ENCODE measurements at regions not wholly inside any gene's neighbourhood (a gene's known extent, or its start where the extent isn't known, plus 50 kb on each side); places are given as distances from the start of the nearest gene placed in this dataset.

- H3K9me3 ChIP-seq = no peaks in the 10 kb centered on the region
- intact Hi-C loops (cut with DNase I, micrococcal nuclease) = no loop called here
- no peak overlapping the region for H3K4me3 ChIP-seq
- DNase-seq (no peak), ATAC-seq (no peak)
- no peaks in the 10 kb centered on the region for H3K36me3 ChIP-seq (ENCODE audit: low read depth)
- no peak for TF ChIP-seq CTCF (IDR thresholded peaks at IDR 0.05)
- H3K4me1 ChIP-seq (ENCODE audit: low read depth) = no peaks in the 10 kb centered on the region
Measured at GRCh38 chr13:87287721-87288120, 383.4 kb upstream of the SLITRK5 start.

- no peaks in the 10 kb centered on the region for H3K36me3 ChIP-seq (ENCODE audit: low read depth)
- DNase-seq = no peak
- H3K4me1 ChIP-seq (ENCODE audit: low read depth) = no peaks in the 10 kb centered on the region
- H3K9me3 ChIP-seq = no peaks in the 10 kb centered on the region
- intact Hi-C loops (cut with DNase I, micrococcal nuclease) = no loop called here
- H3K4me3 ChIP-seq = no peak overlapping the region
- ATAC-seq = no peak
- no peak for TF ChIP-seq CTCF (IDR thresholded peaks at IDR 0.05)
Measured at GRCh38 chr13:87295636-87296035, 375.5 kb upstream of the SLITRK5 start.

- no peak overlapping the region for H3K4me3 ChIP-seq
- no peaks in the 10 kb centered on the region for H3K9me3 ChIP-seq
- intact Hi-C loops (cut with DNase I, micrococcal nuclease) = no loop called here
- DNase-seq (no peak), ATAC-seq (no peak)
- TF ChIP-seq CTCF (IDR thresholded peaks at IDR 0.05) = no peak
- H3K36me3 ChIP-seq (ENCODE audit: low read depth) = no peaks in the 10 kb centered on the region
- no peaks in the 10 kb centered on the region for H3K4me1 ChIP-seq (ENCODE audit: low read depth)
Measured at GRCh38 chr13:87302034-87302433, 369.1 kb upstream of the SLITRK5 start.

- H3K4me1 ChIP-seq (ENCODE audit: low read depth) = no peaks in the 10 kb centered on the region
- ATAC-seq = no peak
- no peak for DNase-seq
- no peaks in the 10 kb centered on the region for H3K9me3 ChIP-seq
- intact Hi-C loops (cut with DNase I, micrococcal nuclease) = no loop called here
- no peaks in the 10 kb centered on the region for H3K36me3 ChIP-seq (ENCODE audit: low read depth)
- TF ChIP-seq CTCF (IDR thresholded peaks at IDR 0.05) = no peak
- no peak overlapping the region for H3K4me3 ChIP-seq
Measured at GRCh38 chr13:87302931-87303330, 368.2 kb upstream of the SLITRK5 start.

GRCh38 chr13:87311165-87311564 lies 360.0 kb upstream of the SLITRK5 start:
- DNase-seq = no peak
- intact Hi-C loops (cut with DNase I, micrococcal nuclease) = no loop called here
- no peaks in the 10 kb centered on the region for H3K9me3 ChIP-seq
- no peak for ATAC-seq
- H3K4me1 ChIP-seq (ENCODE audit: low read depth) = no peaks in the 10 kb centered on the region
- no peak overlapping the region for H3K4me3 ChIP-seq
- H3K36me3 ChIP-seq (ENCODE audit: low read depth) = no peaks in the 10 kb centered on the region
- no peak for TF ChIP-seq CTCF (IDR thresholded peaks at IDR 0.05)

- intact Hi-C loops (cut with DNase I, micrococcal nuclease) = no loop called here
- DNase-seq (no peak), ATAC-seq (no peak)
- no peaks in the 10 kb centered on the region for H3K36me3 ChIP-seq (ENCODE audit: low read depth)
- no peaks in the 10 kb centered on the region for H3K9me3 ChIP-seq
- H3K4me1 ChIP-seq (ENCODE audit: low read depth) = no peaks in the 10 kb centered on the region
- no peak for TF ChIP-seq CTCF (IDR thresholded peaks at IDR 0.05)
- H3K4me3 ChIP-seq = no peak overlapping the region
Measured at GRCh38 chr13:87314822-87315221, 356.3 kb upstream of the SLITRK5 start.

Data from mucosa of descending colon (tissue), 3 donors.